LNCAP (cell line): ENCODE measurements at regions not wholly inside any gene's neighbourhood (a gene's known extent, or its start where the extent isn't known, plus 50 kb on each side); places are given as distances from the start of the nearest gene placed in this dataset.

Experiments
- TF ChIP-seq, protein P1 (sequence below): fragments of 450-650 bp; IDR thresholded peaks from 2 replicates; pipeline ENCODE4 v1.5.1; 2017; ENCODE audit warnings: mild to moderate bottlenecking

DNA sequence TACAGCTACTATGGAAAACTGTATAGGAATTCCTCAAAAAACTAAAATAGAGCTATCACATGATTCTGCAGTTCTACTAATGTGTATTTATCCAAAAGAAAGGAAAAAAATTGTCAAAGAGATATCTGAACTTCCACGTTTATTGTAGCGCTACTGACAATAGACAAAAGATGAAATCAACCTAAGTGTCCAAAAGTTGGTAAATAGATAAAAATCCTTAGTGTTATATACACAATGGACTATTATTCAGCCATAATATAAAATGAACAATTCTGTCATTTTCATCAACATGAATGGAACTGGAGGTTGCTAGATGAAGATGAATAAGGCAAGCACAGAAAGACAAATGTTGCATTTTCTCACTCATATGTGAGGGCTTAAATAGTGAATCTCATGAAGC is 1492.1 kb downstream of the MRPL39 start:
- TF ChIP-seq, protein P1, sequence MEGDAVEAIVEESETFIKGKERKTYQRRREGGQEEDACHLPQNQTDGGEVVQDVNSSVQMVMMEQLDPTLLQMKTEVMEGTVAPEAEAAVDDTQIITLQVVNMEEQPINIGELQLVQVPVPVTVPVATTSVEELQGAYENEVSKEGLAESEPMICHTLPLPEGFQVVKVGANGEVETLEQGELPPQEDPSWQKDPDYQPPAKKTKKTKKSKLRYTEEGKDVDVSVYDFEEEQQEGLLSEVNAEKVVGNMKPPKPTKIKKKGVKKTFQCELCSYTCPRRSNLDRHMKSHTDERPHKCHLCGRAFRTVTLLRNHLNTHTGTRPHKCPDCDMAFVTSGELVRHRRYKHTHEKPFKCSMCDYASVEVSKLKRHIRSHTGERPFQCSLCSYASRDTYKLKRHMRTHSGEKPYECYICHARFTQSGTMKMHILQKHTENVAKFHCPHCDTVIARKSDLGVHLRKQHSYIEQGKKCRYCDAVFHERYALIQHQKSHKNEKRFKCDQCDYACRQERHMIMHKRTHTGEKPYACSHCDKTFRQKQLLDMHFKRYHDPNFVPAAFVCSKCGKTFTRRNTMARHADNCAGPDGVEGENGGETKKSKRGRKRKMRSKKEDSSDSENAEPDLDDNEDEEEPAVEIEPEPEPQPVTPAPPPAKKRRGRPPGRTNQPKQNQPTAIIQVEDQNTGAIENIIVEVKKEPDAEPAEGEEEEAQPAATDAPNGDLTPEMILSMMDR: no peak

DNA sequence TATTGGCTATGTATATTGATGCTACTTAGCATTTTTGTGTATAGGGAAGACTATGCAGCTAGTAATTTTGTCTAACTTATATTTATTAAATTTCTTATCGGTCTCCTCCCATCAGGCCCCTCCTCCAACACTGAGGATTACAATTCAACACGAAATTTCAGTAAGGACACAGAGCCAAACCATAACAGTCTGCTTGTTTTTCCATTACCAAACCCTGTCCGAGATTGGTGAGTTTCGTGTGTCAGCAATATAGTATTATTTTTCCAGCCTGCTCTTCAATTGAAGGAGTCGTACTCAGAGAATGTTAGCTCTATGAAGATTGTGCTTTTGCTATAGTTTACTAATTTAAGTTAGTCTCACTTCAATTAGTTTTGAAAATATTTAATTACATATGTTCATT is 1495.3 kb downstream of the MRPL39 start:
- TF ChIP-seq, protein P1: no peak

DNA sequence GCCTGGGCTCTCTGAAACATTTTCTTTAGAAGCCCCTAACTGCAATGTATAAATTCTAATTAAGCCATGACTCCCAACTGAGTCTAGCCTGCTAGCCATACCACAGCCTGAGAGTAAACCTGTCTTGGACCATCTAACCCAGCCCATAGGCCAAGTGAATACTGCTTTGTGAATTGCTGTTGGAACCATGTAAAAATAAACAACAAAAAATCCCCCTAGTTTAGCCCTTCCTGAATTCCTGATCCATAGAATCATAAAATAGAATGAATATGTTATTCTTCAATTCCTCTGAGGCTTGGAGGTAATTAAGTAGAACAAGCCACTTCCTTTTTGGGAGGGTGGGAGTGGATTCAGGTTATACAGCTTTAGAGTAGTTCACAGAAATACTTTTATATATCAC is 1496.4 kb downstream of the MRPL39 start:
- TF ChIP-seq, protein P1: no peak

DNA sequence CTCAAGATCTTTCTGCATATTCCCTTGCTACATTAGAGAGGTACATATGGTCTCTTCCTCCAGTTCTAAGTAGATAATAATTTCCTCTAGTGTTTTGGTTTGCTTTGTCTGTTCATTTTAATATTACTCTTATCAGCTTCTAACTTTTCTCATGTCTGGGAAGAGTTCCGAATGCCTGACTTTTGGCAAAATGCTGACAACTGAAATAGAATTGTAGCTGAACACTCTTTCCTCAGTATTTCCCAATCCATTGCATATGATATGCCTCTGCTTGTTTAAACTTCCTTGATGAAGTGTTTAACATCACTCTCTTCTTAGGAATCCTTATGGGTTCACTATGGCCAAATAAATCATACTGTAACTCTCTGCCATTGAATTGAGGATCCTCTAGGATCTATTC is 1510.1 kb downstream of the MRPL39 start:
- TF ChIP-seq, protein P1: no peak

DNA sequence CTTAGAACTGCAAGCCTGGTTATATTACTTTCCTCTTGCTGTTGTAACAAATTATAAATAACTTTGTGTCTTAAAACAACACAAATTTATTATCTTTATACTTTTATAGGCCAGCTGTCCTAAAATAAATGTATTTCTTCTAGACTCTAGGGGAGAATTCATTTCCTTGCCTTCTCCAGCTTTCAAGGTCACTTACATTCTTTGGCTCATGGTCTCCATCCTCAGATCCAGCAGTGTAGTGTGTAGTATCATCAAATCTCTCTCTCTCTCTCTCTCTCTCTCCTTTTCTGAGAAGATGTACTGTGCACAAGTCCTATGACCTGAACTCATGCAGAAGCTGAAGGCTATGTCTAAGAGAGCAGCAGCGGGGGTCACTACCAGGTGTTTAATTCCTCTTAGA is 1510.6 kb downstream of the MRPL39 start:
- TF ChIP-seq, protein P1: no peak

DNA sequence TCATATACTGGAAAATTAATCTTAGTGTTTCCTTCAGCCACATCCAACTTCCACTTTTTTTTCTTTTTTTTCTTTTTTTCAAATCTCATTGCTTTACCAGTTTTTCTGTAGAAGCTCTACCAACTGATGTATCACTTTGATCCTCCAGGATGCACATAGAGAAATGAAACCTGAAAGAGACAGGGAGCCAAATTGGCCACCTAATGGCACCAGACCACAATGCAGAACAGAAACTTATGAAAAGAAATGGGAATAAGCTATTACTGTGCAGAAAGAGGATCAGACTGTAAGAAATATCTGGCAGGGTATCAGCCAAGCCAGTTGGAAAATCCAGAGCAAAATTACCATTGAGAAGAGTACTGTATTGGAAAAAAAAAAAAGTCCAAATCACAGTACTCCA is 1514.2 kb downstream of the MRPL39 start:
- TF ChIP-seq, protein P1: no peak

DNA sequence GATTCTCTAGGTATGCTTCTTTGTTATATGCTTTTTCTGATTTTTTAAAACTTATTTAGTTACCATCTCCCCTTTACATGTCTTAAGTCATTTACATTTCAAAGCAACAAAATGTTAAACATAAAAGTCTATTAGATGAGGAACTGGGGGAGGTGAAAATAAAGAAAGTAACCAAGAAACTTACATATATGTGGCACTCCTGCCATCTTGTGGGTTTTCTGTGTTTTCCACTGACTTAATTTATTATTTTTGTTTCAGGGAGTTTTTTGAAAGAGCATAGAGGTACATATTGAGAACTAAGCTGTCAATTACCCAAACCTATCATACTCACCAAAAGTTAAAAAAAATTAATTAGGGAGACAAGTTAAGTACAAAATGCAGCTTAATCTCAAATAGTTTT is 1531.1 kb downstream of the MRPL39 start:
- TF ChIP-seq, protein P1: no peak; the same call in 1 of the 2 replicates

DNA sequence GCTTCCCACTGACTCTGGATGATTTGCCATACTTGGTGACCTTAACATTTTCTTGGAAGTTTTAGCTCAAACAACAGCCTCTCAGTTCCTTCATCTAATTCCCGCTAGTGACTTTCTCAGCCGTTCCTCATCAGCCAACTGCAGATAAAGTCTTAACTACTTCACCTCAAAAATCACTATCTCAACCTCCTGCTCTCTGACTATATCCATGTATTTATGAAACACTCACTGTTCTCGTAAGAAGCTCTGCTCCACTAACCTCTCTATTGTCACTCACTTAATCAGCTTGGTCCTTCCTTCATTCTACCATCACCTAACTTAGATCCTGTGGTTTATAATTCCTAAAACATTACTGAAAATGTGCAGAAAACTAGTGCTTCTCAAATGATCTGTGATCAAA is 1551.6 kb downstream of the MRPL39 start:
- TF ChIP-seq, protein P1: no peak
